Right kidney (tissue), 1 donor: ENCODE measurements at regions not wholly inside any gene's neighbourhood (a gene's known extent, or its start where the extent isn't known, plus 50 kb on each side); places are given as distances from the start of the nearest gene placed in this dataset.
"Not testable (repeated sequence)": the region's sequence is repeated elsewhere in the genome, so short reads cannot be mapped to it uniquely, and the experiment has no call there.

Experiments
- DNase-seq: peaks from one replicate; pipeline ENCODE4 v3.0.0-alpha.2; 2016

- no peak for DNase-seq
These were observed 114.3 kb upstream of the ETV3 start for GRCh38 chr1:157252473-157252872.

GRCh38 chr1:157249739-157250138, 111.5 kb upstream of the ETV3 start:
- no peak for DNase-seq

GRCh38 chr1:157249326-157249725, 111.1 kb upstream of the ETV3 start:
- no peak for DNase-seq

GRCh38 chr1:157247764-157248049, 109.5 kb upstream of the ETV3 start:
- DNase-seq, result not testable (repeated sequence)

- no peak for DNase-seq
These were observed 109.0 kb upstream of the ETV3 start for GRCh38 chr1:157247005-157247763.

- DNase-seq, result no peak
These were observed 107.6 kb upstream of the ETV3 start for GRCh38 chr1:157245823-157246222.

- DNase-seq, result no peak
These were observed 103.0 kb upstream of the ETV3 start for GRCh38 chr1:157241185-157241538.

- peak; percentile 45 for DNase-seq
These were observed 102.4 kb upstream of the ETV3 start for GRCh38 chr1:157240495-157241184.

GRCh38 chr1:157239936-157240335, 101.7 kb upstream of the ETV3 start:
- DNase-seq, result no peak

- DNase-seq, result no peak
These were observed 100.4 kb upstream of the ETV3 start for GRCh38 chr1:157238585-157238984.

- DNase-seq, result no peak
These were observed 99.8 kb upstream of the ETV3 start for GRCh38 chr1:157237981-157238380.

- no peak for DNase-seq
These were observed 99.3 kb upstream of the ETV3 start for GRCh38 chr1:157237522-157237921.

- no peak for DNase-seq
These were observed 97.9 kb upstream of the ETV3 start for GRCh38 chr1:157236072-157236471.

GRCh38 chr1:157235307-157235706, 97.1 kb upstream of the ETV3 start:
- DNase-seq, result no peak

- DNase-seq, result no peak
These were observed 96.6 kb upstream of the ETV3 start for GRCh38 chr1:157234705-157235273.

GRCh38 chr1:157233131-157233530, 94.9 kb upstream of the ETV3 start:
- DNase-seq, result no peak

- no peak for DNase-seq
These were observed 93.8 kb upstream of the ETV3 start for GRCh38 chr1:157231846-157232525.

GRCh38 chr1:157230500-157230899, 92.3 kb upstream of the ETV3 start:
- no peak for DNase-seq

- no peak for DNase-seq
These were observed 89.5 kb upstream of the ETV3 start for GRCh38 chr1:157227700-157228099.

GRCh38 chr1:157226739-157227138, 88.5 kb upstream of the ETV3 start:
- DNase-seq, result no peak

- DNase-seq, result no peak
These were observed 81.4 kb upstream of the ETV3 start for GRCh38 chr1:157219600-157219999.

- no peak for DNase-seq
These were observed 81.0 kb upstream of the ETV3 start for GRCh38 chr1:157219182-157219581.

- no peak for DNase-seq
These were observed 80.5 kb upstream of the ETV3 start for GRCh38 chr1:157218671-157219070.

GRCh38 chr1:157217486-157217885, 79.3 kb upstream of the ETV3 start:
- no peak for DNase-seq
